HG03378 (cell line): ENCODE measurements at regions not wholly inside any gene's neighbourhood (a gene's known extent, or its start where the extent isn't known, plus 50 kb on each side); places are given as distances from the start of the nearest gene placed in this dataset.

Experiments used
- ATAC-seq: cut with Tn5 transposase; IDR thresholded peaks from one replicate; pipeline ENCODE4 v1.9.1; 2021; ENCODE audit warnings: mild to moderate bottlenecking, moderate library complexity; ENCODE audit not compliant: unreplicated experiment

DNA sequence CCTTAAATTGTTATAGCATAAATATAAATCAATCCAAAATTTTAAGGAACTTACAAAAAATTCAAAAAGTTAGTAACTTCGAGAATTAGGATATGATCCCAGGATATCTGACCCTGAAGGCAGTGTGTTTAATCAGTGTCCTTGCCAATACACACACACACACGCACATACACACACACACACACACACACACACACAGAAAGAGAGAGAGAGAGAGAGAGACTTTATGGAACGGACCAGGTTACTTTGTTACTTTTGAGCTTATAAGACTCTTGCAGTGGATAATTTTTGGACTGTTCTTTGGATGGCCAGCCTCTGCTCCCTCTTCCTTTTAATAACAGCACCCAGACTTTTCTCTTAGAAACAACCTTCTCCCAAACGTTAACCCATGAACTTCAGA lies 322.9 kb downstream of the NFIB start:
- no peak for ATAC-seq

DNA sequence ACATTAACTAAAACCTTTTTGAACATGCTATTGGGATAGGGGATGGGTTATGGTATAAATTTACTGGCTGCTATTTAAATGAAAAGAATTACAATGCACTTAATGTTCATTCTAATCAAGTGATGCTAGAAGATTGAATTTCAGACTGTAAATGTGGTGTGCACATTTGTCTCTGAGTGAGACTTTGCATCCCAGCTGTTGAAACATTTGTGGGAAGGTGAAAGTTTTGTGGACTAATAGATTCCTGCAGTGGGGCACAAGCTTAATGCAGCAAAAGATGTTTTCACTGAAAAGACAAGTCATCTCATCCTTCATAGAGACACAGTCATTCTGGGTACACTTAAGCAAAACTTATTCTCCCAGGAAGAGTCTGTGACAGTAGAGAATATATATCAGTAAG lies 323.6 kb downstream of the NFIB start:
- no peak for ATAC-seq

DNA sequence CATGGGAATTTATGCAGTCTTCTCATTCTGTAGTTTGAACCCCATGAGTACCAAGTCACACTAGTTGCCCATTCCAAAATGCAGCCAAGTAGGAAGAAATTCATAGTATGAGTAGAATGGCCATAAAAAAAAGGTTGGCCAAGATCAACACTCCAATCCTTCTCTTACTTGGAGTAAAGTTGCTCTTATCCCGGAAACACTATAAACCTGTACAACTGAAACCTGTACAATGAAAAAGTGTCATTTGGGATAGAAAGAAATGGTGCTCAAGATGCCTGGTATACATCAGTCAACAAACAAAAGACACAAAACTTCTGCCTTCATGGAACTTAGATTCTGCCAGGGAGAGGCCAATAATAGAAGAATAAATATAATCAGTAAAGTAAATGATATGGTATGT lies 325.0 kb downstream of the NFIB start:
- no peak for ATAC-seq

GRCh38 chr9:13983607-13984006 lies 330.3 kb downstream of the NFIB start:
- ATAC-seq = no peak

- no peak for ATAC-seq
Observed at GRCh38 chr9:13979941-13980318, 334.0 kb downstream of the NFIB start.

- no peak for ATAC-seq
Observed at GRCh38 chr9:13975611-13976290, 338.2 kb downstream of the NFIB start.

DNA sequence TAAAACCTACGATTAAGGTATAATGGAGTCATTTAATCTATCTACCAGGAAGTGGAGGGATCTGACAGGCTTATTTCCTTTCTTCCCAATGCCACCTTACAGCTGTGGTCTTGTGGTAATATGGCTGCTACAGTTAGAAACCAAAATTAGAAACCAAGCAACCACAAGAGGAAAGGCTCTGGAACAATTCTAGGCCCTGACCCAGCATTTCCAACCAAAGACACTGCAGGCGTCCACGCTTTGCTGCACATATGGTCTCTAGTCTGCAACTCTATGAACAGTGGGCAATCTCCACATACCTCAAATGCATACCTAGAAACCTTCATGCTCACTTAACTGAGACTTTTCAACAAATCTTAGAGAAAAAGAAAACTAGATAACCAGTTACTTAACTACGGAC lies 339.1 kb downstream of the NFIB start:
- ATAC-seq = no peak

- ATAC-seq = no peak
Observed at GRCh38 chr9:13971966-13972655, 341.8 kb downstream of the NFIB start.

- ATAC-seq = no peak
Observed at GRCh38 chr9:13971415-13971814, 342.5 kb downstream of the NFIB start.

DNA sequence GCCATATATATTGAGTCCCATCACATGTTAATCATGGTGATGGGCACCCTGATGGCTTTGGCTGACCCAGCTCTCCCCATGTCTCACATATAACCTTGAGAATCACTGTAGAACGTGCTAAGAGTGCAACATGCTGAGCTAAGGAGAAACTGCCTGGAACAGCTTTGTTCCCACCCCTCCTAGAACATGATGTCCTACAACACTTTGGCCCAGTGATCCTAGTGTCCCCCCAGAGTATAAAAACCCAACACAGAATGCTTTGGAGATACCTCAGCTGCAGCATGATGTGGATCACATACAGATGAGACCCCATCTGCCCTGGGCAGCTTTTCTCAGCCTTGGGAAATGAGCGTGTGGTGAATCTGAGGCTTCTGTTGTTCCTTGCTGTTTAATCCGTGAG lies 343.5 kb downstream of the NFIB start:
- ATAC-seq = no peak

- no peak for ATAC-seq
Observed at GRCh38 chr9:13970018-13970417, 343.9 kb downstream of the NFIB start.

GRCh38 chr9:13967438-13967837 lies 346.5 kb downstream of the NFIB start:
- ATAC-seq = no peak

- no peak for ATAC-seq
Observed at GRCh38 chr9:13967011-13967410, 346.9 kb downstream of the NFIB start.

DNA sequence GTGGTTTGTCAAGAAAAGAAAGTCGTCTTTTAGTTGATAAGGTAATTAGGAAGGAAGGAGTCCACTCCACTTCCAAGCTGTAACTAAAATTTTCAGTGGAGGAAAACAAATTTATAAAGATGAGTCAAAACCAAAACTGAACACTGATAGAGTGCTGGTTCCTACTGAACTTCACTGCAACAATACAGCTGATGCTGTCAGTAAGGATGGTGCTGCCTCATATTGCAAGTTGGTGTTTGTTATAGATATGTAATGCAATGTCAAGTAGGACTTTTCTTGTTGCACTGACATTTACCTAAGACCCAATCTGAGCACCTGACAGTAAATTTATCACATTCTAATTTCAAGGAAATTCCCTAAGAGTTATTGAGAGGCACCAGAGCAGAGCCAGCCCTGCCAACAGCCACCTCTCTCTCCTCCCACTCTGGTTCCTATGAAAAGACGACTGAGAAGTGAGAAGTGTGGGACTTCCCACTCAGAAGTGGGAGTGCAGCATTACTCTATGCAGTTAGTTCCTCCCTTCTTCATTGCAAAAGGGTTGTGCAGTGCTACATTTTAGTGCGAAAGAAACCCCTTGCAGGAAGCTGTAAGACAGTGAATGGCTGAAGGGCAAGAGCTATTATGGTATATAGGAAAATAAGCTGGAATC lies 350.8 kb downstream of the NFIB start:
- ATAC-seq = no peak

DNA sequence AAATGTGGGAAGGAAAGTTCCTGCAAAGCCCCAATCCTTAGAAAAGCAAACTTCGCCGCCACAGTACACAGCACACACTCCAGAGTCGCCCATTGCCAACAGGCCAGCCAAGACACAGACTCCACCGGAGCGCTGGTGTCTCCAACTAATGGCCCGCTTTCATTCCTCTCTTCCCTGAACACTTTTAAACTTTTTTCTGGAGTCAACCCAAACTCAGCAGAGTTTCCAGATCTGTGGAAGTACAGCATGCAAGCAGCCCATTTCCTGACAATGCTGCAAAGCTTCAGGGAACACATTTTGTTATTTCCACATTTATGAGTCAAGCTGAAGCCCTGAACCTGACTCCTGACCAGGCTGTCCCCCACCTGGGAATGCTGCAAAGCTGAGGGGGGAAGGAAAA lies 351.9 kb downstream of the NFIB start:
- ATAC-seq = no peak

- no peak for ATAC-seq
Observed at GRCh38 chr9:13960011-13960765, 353.8 kb downstream of the NFIB start.

DNA sequence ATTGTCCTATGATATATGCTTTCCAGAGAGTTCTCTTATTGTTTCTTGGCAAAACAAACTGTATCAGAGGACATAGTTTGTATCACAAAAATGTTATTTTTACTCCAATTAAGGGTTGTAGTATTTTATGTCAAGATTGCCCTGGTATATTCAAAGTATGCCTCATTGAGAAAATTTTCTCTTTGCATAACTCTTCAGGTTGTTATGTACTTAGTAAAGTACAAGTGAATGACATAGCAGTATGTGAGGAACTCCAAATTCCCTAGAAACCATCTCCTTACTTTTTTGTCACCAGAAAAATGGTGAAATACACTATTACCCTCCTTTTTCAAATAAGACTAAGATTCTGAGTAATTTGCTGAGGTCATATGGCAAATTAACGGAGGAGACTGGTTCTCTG lies 355.3 kb downstream of the NFIB start:
- no peak for ATAC-seq

DNA sequence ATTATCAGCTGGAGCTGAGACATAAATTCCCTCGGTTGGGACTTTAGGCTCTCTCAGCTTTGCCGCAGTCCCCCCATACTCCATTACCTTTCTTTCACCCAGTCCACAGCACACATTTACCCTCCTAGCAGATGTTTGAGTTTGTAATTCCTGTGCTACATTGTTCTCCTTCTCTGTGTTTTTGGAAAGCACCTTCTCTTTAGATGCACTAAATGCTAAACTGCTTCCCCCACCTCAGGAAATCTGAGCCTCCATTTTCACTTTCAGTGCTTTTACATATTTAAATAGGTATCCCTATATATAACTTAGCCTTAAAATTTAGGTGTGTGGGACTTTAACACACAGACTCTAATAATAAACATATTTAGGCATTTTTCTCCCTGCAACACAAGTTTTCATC lies 356.9 kb downstream of the NFIB start:
- peak; percentile 44 for ATAC-seq

DNA sequence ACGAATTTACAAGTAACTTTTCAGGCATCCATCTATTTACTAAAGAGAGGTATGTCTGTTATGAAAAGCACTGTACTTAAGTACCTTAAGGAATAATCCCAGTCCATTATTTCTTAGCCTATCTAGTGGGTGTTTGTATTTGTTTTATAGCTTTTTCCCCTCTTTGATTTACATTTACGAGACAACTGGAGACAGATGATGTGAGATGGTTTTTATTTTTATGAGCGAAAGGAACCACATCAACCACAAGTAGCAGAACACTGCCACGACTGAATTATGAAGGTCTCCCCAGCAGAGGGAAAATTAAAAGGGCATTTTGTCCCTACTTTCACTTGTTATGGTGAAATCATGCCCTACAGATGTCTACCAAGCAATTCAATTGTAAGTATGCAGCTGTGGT lies 357.8 kb downstream of the NFIB start:
- ATAC-seq = no peak

- ATAC-seq = no peak
Observed at GRCh38 chr9:13952906-13953305, 361.0 kb downstream of the NFIB start.

GRCh38 chr9:13948037-13948436 lies 365.9 kb downstream of the NFIB start:
- no peak for ATAC-seq

GRCh38 chr9:13943176-13943575 lies 370.8 kb downstream of the NFIB start:
- ATAC-seq = no peak
